Right lobe of liver (tissue), 6 donors: ENCODE measurements at regions not wholly inside any gene's neighbourhood (a gene's known extent, or its start where the extent isn't known, plus 50 kb on each side); places are given as distances from the start of the nearest gene placed in this dataset.

ENCODE experiments used
- ATAC-seq, 4 donors: fragments of 200-7000 bp; cut with Tn5 transposase; one replicate each; pipeline ENCODE4 v1.9.1; 2020; ENCODE audit warnings: mild to moderate bottlenecking in 4 of 4, moderate library complexity in 4 of 4
- DNase-seq, 3 donors: peaks; one replicate each; pipeline ENCODE4 v3.0.0-alpha.2; 2020
- H3K27ac ChIP-seq, 3 donors: fragments of 200-600 bp; one replicate each; pipeline ENCODE4 v1.8.0; 2022
- H3K27me3 ChIP-seq, 2 donors: fragments of 200-600 bp; one replicate each; pipeline ENCODE4 v1.8.0; 2022
- H3K36me3 ChIP-seq, 4 donors: fragments of 200-600 bp; sonication (generic) in 1 of 4; one replicate each; pipeline versions ENCODE4 v1.5.1 to v1.8.0; 2017 to 2022; ENCODE audit warnings: control low read depth in 1 of 4
- H3K4me1 ChIP-seq, 4 donors: fragments of 200-600 bp; sonication (generic) in 1 of 4; one replicate each; pipeline versions ENCODE4 v1.5.1 to v1.8.0; 2017 to 2022; ENCODE audit warnings: control low read depth in 1 of 4
- H3K4me3 ChIP-seq, 3 donors: fragments of 200-600 bp; one replicate each; pipeline ENCODE4 v1.8.0; 2022
- H3K9me3 ChIP-seq, 4 donors: fragments of 200-600 bp; sonication (generic) in 1 of 4; one replicate each; pipeline versions ENCODE4 v1.5.1 to v1.8.0; 2017 to 2022; ENCODE audit warnings: control low read depth in 1 of 4
- CTCF ChIP-seq, 4 donors: fragments of 200-600 bp in 3 of 4; fragments of 450-650 bp in 1 of 4; IDR thresholded peaks; one replicate each; pipeline versions ENCODE4 v1.5.1 to v1.8.0; 2016 to 2022; ENCODE audit warnings: antibody characterized with exemption in 4 of 4, mild to moderate bottlenecking in 2 of 4
- POLR2A ChIP-seq: fragments of 450-650 bp; IDR thresholded peaks from one replicate; pipeline ENCODE4 v1.6.1; 2017; ENCODE audit warnings: antibody characterized with exemption, mild to moderate bottlenecking
- WGBS: methylation state at CpG from one replicate; pipeline ENCODE4 v1.1.6; 2018; ENCODE audit warnings: low coverage, low lambda C conversion rate; ENCODE audit not compliant: insufficient coverage; ENCODE audit errors: missing lambda C conversion rate; 5-methylcytosine and 5-hydroxymethylcytosine counted together
- intact Hi-C, 2 donors: fragments of 100-400 bp; cut with DNase I; formaldehyde crosslinking; loops; one replicate each; pipeline versions ENCODE4 v1.11.2 to v1.14.1; 2022
- donor health status: DM: no; HTN: yes; CAD: no.
- donor health status: DM: no; HTN: no; CAD: no.
- donor health status: DM: no; HTN: no; CAD: no.
- donor health status: DM: no; HTN: yes; CAD: no.
- donor health status: DM: no; HTN: yes; CAD: no.

- ATAC-seq: no peak
- TF ChIP-seq CTCF (IDR thresholded peaks at IDR 0.05) (no peak), POLR2A (no peak)
- no peaks in the 10 kb centered on the region for H3K27me3 ChIP-seq
- intact Hi-C loops: no loop called here
- H3K27ac ChIP-seq: no peak overlapping the region
- 49% methylated on average over 2 of the region's 2 CpGs for WGBS
- H3K4me3 ChIP-seq: no peak overlapping the region
- no peaks in the 10 kb centered on the region for H3K36me3 ChIP-seq
- H3K4me1 ChIP-seq: no peaks in the 10 kb centered on the region
- no peak for DNase-seq
- no peaks in the 10 kb centered on the region for H3K9me3 ChIP-seq
These were observed 512.2 kb upstream of the MARCKS start for GRCh38 chr6:113344969-113345368.

GRCh38 chr6:113347436-113347835 lies 509.7 kb upstream of the MARCKS start:
- no peak overlapping the region for H3K27ac ChIP-seq
- no peak for ATAC-seq
- H3K36me3 ChIP-seq: no peaks in the 10 kb centered on the region
- peaks cover 0 to 7% (median 0%) of the 10 kb centered on the region in 4 donors for H3K4me1 ChIP-seq
- DNase-seq: no peak
- TF ChIP-seq CTCF (IDR thresholded peaks at IDR 0.05) (no peak), POLR2A (no peak)
- no peaks in the 10 kb centered on the region for H3K27me3 ChIP-seq
- no peaks in the 10 kb centered on the region for H3K9me3 ChIP-seq
- WGBS: 58% methylated on average over 3 of the region's 3 CpGs
- no peak overlapping the region for H3K4me3 ChIP-seq
- intact Hi-C loops: no loop called here

- DNase-seq (no peak), ATAC-seq (no peak)
- no peaks in the 10 kb centered on the region for H3K9me3 ChIP-seq
- H3K27ac ChIP-seq: no peak overlapping the region
- H3K27me3 ChIP-seq: no peaks in the 10 kb centered on the region
- peaks cover 0 to 12% (median 0%) of the 10 kb centered on the region in 4 donors for H3K4me1 ChIP-seq
- TF ChIP-seq POLR2A (no peak), CTCF (IDR thresholded peaks at IDR 0.05) (no peak)
- intact Hi-C loops: no loop called here
- 57% methylated on average over 1 of the region's 1 CpG for WGBS
- H3K4me3 ChIP-seq: no peak overlapping the region
- no peaks in the 10 kb centered on the region for H3K36me3 ChIP-seq
These were observed 506.7 kb upstream of the MARCKS start for GRCh38 chr6:113350461-113350860.

GRCh38 chr6:113351173-113351834 lies 505.8 kb upstream of the MARCKS start:
- WGBS: 31% methylated on average over 4 of the region's 4 CpGs
- no peaks in the 10 kb centered on the region for H3K9me3 ChIP-seq
- H3K36me3 ChIP-seq: no peaks in the 10 kb centered on the region
- DNase-seq: no peak
- H3K27ac ChIP-seq: no peak overlapping the region
- no peak overlapping the region for H3K4me3 ChIP-seq
- intact Hi-C loops: no loop called here
- no peak for ATAC-seq
- H3K27me3 ChIP-seq: no peaks in the 10 kb centered on the region
- H3K4me1 ChIP-seq: peaks cover 0 to 12% (median 0%) of the 10 kb centered on the region in 4 donors
- TF ChIP-seq CTCF (IDR thresholded peaks at IDR 0.05) (no peak), POLR2A (no peak)
